ENCODE measurements at regions not wholly inside any gene's neighbourhood (a gene's known extent, or its start where the extent isn't known, plus 50 kb on each side); places are given as distances from the start of the nearest gene placed in this dataset.

DNA sequence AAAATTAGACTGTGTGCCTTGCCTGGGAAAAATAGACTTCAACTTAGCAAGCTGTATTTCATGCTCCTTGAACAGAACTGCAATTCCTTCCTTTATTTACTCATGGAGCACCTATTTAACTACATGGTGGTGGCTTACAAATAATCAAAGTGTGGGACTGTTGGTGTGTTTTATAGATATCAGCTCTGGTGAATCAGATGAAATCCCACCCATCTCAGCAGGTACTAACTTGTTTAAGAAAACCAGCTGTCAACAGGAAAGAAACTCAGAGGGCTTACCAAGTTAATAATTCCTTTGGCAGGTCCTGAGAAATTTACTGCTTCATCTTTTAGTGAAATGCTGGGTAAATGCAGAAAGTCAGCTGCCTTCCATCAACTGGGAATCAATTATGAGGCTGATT is 830.6 kb downstream of the SLC4A3 start:
- no peak for DNase-seq

DNA sequence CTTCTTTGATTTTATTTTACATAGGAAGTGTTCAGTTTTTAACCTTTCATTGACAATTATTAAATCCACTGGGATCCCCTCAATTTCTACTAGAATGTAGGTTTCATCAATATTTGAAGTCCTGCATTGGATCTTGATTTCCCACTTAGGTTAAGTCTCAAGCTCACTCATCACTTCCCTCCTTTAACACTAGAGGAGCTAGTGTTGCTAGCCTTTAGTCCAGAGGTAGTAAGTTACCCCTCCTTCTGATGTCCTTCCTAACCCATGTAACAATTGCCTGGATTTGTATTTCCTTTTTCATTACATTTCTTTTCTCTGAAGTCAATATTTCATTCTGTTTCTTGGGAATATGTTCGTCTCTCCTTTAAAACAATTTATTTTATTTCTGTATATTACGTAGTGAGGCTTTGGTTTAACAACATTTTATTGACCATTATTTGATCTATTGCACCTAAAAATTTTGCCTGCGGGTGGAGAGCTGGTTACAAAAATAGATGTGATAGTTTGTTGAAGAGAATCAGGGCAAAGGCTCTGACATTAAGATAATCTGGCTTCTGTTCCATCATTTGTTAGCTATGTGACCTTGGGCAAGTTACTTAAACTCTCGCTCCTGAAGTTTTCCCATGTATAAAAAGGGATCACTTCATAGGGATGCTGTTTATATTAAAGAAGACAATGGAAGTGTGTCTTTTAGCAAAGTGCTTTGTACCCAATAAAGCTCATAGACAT is 833.0 kb downstream of the SLC4A3 start:
- DNase-seq = no peak

DNA sequence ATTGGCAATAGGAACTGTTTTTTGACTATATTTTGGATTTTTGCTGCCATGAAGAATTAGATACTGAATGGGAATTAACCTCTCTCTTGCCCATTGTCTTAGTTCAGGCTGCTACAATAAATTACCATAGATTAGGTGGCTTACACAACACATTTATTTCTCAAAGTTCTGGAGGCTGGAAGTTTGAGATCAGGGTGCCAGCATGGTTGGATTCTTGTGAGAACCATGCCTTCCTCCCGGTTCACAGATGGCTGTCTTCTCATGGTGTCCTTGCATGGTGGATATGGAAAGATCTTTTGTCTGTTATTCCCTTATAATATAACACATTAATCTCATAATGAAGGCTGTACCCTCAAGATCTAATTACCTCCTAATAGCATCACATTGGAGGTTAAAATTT is 836.4 kb downstream of the SLC4A3 start:
- no peak for DNase-seq

DNA sequence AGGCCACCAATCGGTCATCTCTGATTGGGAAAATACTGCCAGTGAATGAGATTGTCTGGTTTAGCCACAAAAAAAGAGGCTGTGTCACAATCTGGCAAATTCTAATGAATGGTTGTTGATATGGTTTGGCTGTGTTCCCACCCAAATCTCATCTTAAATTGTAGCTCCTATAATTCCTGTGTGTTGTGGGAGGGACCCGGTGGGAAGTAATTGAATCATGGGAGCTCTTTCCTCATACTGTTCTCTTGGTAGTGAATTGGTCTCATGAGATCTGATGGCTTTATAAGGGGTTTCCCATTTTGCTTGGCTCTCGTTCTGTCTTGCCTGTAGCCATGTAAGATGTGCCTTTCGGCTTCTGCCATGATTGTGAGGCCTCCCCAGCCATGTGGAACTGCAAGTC is 838.3 kb downstream of the SLC4A3 start:
- no peak for DNase-seq

DNA sequence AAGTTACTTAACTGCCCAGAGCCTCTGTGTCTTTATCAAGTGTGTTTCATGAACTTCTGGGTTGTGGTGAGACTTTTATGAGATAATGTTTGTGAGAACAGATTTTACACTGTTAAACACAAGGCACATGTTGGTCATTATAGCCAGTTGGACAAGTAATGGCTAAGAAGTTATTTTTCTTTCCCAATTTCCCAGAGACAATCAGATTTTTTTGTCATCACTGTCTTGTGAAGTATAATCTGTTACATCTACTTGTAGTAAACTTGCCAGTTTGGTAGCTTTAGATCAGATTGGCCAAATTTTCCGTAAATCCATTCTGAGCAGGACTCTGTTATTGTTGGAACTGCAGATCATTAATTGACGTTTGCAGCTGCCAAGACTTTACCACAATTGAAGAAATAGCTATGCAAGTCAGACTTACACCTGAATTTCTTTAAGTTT is 838.8 kb downstream of the SLC4A3 start:
- no peak for DNase-seq

DNA sequence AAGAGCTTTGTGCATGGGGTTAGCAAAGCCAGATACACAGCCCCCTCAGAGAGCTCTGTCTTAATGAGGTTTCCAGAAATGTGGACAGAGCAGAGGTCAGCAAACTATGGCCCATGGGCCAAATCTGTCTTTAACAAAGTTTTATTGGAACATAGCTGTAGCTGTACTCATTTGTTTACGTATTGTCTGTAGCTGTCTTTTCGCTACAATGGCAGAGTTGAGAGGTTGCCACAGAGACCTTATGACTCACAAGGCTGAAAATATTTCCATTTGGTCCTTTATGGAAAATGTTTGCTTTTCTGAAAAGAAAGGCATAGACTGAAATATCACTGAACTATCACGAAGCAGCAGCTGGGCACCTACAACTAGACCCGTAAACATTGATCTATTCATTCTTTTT is 841.8 kb downstream of the SLC4A3 start:
- no peak for DNase-seq

DNA sequence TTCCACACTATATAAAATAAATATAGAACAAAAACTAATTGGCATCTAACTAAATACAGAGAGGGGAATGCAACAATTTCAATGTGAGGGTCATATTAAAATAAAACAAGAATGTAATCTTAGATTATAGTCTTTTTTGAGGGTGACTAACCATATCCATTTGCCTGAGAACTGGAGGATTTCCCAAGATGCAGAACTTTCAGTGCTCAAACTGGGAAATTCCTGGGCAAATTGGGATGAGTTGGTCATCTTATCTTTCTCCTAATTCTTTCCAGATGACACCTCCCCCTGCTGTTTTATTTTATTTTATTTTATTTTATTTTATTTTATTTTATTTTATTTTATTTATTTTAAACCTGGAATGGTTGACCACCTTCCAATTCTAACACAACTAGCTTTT is 846.2 kb downstream of the SLC4A3 start:
- no peak for DNase-seq

DNA sequence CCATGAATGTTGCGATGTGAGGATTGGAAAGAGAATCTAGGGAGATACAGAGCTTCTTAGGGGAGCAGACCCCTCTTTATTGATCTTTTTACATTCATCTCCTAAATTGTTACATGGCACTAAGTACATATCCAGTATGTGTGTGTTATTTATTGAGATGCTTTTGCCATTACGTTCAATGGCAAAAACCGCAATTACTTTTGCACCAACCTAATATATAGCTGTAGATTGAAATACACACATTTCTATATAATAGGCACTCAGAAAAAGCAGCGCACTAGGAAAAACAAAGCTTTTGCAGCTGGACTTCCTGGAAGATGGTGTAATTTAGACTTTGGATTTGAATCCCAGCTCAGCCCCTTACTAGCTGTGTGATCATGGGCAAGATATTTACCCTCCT is 849.4 kb downstream of the SLC4A3 start:
- DNase-seq = no peak

DNA sequence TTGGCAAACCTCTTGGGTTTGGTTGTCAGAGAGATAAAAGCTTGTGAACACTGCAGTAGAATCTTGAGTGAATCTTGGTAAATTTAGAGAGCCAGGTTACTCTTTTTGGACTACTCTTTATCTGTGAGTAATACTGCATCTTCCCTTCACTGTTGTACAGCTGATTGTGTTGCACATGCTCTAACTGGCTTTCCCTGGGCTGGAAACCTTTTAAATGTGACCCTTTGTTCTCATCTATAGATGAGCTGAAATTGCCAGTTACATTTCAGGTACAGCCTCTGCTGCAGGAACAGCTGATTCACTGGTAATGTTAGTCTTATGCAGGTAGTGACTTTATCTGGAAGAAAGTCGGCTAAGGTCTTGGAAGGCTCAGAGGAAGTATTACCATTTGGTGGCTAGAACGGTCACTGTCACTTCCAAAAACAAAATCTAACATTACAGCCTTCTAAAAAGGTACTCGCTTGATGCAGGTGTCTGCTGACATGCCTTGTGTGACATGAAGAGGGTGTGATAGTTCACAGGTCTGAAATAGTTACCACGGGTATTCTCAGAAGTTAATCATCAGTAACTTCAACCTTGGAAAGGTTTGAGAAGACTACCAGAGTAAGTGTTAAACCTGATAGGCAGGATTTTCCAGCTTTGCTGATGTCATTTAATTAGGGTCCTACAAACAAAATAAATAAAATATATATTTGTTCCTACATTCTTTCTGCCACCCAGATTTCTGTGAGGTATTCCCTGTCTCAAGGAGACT is 851.1 kb downstream of the SLC4A3 start:
- DNase-seq = no peak

DNA sequence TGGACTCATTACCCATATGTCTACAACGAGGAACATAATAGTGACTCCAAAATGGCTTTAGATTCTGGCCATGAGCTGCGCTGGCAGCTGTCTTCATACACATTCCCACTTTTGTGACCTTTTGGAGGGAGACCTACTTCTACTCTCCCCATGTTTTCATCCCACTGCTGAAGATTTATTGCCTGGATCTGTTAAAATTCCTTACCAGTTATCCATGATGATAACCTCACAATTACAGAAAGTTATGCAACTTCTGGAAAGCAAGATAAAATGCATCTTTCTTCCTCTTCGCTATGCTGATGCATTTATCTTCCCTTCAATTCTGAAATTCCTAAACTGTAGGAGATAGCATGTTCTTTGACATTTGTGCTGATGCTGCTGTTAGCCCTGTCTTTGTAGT is 855.3 kb downstream of the SLC4A3 start:
- DNase-seq = no peak

DNA sequence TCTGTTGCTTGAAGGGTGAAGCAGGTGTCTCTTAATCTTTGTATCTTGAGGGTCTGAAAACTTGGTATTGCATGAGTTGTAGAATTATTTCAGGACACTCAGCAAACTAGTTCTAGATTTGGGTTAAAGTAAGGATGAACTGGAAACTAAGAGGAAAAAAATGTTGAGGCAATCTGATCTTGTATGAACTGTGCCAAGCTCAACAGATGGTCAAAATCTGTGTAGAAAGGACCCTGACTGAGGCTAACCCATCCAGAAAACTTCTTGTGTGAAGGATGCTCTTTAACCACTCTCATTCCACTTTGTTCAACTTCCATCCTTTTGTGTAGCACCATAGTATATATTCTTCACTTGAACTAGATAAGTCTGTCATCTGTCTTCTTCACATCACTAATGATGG is 861.7 kb downstream of the SLC4A3 start:
- DNase-seq = no peak

DNA sequence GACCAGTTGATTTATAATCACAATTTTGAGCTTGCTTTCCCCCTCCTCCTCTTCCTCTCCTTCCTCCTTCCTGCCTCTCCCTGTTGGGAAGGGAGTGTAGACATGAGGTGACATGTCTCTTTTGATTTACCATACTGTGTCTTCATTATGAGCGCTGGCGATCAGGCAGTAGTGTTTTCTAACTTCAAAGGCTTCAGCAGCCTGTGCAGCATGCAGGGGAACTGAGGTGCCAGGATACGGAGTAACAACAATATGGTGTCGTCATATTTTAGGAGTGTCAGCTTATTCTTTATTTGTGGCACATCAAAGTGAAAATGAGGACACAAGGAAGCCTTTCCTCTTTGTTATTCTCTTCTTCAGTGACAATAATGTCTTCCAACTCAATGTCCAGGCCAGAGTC is 864.2 kb downstream of the SLC4A3 start:
- DNase-seq = no peak

DNA sequence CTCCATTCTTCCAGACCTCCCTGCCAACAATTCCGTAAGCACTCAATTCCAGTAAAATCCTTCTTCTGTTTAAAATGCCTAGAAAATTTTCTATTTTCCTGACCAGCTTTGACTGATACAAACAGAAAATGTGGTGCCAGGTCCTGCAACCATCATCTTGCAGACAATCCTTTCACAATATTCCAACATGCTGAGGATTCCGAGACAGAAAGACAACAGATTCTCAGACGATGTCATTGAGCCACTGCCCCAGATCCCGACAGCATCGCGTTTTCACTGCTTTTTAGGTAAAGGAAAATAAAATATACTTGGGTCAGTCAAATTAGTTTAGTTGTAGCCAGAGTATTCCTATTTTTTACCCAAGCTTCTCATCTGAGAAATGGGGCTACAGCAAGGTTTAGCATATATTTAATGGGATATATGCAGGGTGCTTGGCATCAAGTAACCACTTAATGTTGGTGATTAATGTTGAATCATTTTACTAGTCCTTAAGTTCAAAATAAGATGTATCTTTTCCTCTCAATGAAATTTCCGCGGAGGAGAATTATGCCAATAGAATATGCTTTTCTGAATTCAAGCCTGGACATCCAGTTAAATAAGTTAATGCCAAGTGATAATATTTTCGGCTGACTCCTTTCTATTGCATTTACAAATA is 866.6 kb downstream of the SLC4A3 start:
- no peak for DNase-seq

DNA sequence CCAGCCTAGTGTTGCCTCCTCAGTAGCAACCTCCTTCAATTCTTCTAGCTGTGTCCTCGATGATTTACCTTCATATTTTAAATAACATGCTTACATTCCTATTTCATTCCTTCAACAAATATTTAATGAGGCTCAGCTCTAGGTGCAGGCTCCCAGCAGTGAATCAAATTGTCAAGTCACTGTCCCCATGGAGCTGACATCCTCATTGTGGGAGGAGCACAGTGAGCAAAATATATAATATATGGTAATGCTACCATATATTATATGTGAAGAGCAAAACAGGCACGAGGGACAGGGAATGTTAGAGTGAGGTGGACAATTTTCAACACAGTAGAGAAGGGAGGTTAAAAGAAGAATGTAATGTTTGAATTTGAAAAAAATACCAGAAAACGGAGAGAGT is 869.1 kb downstream of the SLC4A3 start:
- no peak for DNase-seq

DNA sequence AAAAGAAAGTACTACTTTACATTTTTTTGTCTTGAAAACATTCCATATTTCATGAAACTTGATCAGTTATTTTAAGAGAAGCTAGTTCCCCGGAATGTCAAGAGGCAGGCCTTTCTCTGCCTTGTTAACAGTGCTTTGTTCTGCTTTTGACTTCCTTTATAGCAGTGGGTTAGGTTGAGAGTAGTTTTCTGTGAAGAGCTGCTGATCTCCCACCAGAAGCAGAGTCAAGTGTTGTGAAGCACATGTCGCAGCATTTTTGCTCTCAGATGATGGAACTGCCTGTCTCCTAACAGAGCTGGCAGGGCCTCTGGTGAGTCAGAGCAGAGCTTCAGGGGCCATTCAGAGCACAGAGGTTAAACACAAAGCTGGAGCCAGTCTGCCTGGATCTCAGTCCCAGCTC is 871.8 kb downstream of the SLC4A3 start:
- no peak for DNase-seq

DNA sequence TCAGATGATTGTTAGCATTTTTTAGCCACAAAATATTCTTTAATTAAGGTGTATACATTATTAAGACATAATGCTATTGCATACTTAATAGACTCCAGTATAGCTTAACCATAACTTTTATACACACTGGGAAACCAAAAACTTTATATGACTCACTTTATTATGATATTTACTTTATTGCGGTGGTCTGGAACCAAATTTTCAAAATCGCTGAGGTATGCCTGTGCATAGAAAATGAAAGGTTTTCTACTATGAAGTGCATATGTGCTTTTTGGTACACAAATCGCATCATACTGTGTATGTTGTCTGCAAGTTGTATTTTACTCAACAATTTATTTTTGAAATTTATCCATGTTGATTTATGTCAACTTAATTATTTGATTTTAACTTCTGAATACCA is 875.1 kb downstream of the SLC4A3 start:
- DNase-seq = no peak

DNA sequence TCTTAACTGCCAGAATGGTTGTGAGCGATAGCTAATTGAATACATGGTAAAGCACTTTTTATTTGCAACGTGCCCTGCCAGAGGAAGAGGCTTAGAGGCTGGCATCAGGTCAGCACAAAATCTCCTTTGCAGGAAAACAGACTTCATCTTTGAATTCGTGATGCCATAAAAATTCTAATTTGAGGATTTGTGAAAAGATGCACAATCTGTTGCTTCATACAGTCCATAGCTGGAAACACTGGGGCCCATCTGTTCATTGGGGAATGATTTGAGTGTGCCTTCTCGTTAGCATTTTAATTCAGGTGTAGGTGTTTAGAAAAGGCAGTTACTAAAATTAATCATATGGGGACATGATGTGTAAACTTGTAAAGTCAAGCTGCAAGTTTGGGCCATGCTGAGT is 876.0 kb downstream of the SLC4A3 start:
- no peak for DNase-seq

DNA sequence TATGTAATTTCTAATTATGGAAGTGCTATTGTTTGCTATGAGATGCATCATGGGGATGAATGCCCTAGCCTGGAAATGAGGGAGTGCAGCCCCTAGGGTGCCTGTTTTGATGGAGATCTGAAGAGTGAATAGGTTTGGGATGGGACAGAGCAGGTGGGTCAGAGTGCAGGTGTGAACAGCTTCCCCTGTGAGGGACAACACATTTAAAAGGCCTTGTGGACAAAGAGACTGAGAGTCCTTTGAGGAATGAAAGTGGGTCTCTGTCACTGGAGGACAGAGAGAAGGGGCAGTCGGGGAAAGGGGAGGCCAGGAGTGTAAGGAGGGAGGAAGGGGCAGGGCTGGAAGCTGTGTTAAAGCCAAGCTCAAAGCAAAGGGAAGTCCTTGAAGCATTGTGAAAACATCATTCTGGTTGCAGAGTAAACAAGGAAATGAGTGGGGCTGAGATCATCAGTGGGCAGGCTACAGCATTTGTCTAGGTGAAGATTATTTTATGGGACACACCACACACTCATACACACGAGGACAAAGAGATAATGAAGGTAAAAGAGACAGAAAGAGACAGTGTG is 877.6 kb downstream of the SLC4A3 start:
- no peak for DNase-seq

DNA sequence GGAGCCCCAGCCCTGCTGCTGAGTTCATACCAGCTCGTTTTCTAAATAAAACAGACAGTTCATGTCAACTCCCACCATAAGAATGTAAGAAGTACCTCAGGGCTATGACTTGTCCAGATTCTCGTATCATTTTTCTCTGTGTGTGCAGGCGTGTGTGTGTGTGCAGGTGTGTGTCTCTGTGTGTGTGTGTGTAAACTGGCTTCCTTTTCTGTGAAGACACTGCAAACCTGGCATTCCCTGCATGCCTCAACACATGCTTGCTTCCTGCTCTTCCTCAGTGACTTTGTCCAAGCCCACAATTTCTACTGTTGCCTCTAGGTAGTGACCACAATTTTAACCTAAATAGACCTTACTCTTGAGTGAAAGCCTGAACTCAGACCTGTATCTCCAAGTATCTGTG is 879.0 kb downstream of the SLC4A3 start:
- no peak for DNase-seq

DNA sequence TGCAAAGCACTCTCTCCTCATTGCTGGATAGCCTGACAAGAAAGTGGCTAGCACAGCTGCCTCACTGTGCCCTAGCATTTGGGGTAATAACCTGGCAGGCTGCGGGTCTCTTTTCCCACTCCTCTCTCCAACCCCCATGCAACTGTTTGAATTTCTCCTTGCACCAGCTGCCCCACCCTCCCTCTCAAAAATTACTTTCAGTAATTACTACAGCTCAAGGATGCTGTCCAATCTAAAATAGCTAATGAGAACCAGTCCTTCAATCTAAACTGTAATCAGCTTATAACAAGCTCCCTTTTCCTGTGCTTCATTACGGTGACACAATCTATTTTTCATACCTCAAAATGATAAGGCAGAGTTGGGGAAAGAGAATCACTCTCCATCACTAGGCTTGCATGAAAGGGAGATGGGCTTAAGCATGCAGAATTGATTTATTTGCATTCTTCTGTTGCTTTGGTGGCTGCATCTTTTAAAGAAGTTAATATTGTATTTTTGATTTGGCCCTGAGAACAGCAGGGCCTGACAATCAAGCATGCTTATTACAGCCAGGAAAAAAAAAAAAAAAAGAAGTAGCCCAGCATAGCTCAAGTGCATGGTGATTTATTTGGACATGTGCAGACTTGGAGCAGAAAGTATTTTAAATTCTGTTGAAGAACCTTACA is 881.8 kb downstream of the SLC4A3 start:
- no peak for DNase-seq

DNA sequence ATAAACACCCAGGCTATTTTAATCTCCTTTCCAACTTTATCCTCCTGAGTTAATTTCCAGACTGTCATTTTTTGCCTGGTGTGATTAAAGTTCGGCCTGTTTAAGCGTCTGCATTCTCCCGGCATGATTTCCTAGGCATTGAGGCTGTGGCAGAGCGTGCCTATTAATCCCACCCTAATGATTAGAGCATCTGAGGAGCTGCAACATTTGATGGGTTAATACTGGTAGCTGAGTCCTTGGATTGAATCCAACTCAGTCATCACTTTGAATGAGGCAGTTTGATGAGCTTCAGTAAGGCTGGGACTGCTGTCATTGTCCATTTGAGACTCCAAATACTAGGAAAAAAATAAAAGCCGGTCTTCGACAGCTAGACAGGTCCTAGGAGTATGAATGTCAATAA is 882.5 kb downstream of the SLC4A3 start:
- DNase-seq = no peak

DNA sequence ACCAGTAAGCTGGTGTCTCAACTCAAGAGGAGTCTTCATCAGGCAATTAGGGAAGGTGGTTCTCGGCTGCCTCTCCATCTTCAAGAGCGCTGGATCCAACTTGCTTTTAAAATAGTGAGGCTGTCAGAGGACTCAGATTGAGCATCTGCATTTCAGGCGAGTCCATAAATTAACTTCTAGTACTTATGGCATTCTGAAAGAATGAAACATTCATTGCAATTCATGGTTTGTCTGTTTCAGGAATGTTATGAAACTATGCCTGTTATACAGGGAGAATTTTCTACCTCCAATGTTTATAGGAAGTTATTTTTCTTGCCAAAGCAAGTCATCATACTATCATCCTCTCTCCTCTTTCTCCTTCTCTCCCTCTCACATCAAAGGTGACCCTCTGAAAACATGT is 883.2 kb downstream of the SLC4A3 start:
- DNase-seq = no peak

DNA sequence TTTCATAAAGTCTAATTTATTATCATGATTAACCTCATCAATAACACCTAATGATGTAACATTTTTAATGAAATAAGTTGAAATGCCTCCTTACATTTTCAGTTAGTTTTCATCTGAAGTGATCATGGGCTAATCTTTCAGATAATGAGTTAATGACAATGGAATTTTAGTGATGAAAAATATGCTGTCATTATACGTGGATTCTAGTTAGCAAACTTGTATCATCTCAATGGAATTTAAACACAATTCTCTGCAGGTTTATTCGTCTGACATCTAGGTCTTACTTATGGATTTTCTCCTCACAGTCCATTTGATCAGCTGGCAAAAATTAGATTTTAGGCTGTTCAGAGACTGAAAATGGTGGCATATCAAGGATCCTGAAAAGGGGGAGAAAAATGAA is 885.0 kb downstream of the SLC4A3 start:
- DNase-seq = no peak

All from inflammatory macrophage treated with lipopolysaccharide for 4 hours (primary cell).